ENCODE measurements at regions not wholly inside any gene's neighbourhood (a gene's known extent, or its start where the extent isn't known, plus 50 kb on each side); places are given as distances from the start of the nearest gene placed in this dataset.

DNA sequence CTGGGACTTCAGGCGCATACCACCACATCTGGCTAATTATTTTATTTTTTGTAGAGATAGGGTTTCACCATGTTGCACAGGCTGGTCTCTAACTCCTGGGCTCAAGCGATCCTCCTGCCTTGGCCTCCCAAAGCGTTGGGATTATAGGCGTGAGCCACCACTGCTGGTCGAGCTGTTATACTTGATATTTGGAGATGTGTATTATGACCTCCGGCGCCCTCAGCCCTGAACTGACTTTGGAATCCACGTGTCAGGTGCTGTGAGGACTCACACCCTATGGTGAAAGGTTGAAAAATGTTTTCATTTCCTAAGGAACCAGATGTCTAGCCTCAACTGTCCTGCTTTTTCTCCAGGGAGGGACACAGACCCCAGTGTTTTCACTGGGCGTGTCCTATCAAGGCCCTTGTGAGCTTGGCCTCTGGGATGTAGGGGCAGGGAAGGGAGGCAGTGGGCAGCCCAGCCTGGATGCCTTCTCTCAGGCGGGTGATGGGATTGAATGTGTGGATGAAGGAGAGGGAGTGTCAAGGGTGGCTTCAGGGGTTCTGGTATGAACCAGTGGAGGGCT lies 56.4 kb upstream of the HAAO start:
- Histone ChIP-seq H3K4me1 (ENCODE audit: insufficient read depth, low read length) (peaks cover 3% of the 10 kb centered on the region), H3K36me3 (ENCODE audit: insufficient read depth, low read length) (no peaks in the 10 kb centered on the region), H2AFZ (ENCODE audit: low read depth, low read length) (no peak overlapping the region), H3K9me3 (ENCODE audit: low read length) (no peaks in the 10 kb centered on the region), H3K4me3 (ENCODE audit: low read length) (no peak overlapping the region), H3K27me3 (ENCODE audit: insufficient read depth, low read length) (no peaks in the 10 kb centered on the region)

DNA sequence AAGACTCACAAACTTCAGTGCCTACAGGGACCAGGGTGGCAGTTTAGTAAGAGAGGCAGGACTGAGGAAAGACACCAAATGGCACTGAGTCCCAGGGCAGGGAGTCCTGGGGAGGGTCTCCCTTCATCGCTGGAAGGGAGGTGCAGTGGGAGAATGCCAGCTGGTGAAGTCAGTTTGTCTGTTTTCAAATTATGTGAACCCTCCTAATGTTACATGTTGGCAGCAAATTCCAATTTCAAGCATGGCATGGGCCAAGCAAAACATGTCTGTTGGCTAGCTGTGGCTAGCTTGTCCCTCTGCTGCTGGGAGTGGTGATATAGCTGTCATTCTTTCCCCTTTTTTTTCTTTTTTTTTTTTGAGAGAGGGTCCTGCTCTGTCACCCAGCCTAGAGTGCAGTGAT lies 55.9 kb upstream of the HAAO start:
- H3K27me3 ChIP-seq (ENCODE audit: insufficient read depth, low read length), result no peaks in the 10 kb centered on the region
- H3K4me1 ChIP-seq (ENCODE audit: insufficient read depth, low read length), result no peaks in the 10 kb centered on the region
- H3K36me3 ChIP-seq (ENCODE audit: insufficient read depth, low read length), result no peaks in the 10 kb centered on the region
- H3K9me3 ChIP-seq (ENCODE audit: low read length), result no peaks in the 10 kb centered on the region
- H3K4me3 ChIP-seq (ENCODE audit: low read length), result no peak overlapping the region
- no peak overlapping the region for H2AFZ ChIP-seq (ENCODE audit: low read depth, low read length)

DNA sequence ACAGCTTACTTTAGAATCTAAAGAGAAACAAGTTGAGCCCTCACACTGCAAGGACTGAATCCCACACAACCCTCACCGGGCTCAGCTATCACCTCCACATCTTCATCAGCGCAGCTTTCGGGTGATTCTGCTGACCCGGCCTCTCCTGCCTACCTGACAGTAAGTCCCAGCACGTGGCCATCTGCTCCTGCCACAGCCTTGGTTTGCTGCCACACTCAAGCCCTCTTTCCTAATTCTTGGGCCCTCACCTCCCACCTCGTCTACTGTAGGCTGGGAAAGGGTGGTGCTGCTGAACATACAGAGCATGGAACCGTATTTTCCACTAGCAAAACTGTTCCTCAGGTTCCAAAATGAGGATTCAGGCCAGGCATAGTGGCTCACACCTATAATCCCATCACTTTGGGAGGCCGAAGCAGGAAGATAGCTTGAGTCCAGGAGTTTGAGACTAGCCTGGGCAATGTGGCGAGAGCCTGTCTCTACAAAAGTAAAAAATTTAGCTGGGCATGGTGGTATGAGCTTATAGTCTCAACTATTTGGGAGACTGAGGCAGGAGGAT lies 55.3 kb upstream of the HAAO start:
- no peak overlapping the region for H3K4me3 ChIP-seq (ENCODE audit: low read length)
- H3K27me3 ChIP-seq (ENCODE audit: insufficient read depth, low read length), result no peaks in the 10 kb centered on the region

DNA sequence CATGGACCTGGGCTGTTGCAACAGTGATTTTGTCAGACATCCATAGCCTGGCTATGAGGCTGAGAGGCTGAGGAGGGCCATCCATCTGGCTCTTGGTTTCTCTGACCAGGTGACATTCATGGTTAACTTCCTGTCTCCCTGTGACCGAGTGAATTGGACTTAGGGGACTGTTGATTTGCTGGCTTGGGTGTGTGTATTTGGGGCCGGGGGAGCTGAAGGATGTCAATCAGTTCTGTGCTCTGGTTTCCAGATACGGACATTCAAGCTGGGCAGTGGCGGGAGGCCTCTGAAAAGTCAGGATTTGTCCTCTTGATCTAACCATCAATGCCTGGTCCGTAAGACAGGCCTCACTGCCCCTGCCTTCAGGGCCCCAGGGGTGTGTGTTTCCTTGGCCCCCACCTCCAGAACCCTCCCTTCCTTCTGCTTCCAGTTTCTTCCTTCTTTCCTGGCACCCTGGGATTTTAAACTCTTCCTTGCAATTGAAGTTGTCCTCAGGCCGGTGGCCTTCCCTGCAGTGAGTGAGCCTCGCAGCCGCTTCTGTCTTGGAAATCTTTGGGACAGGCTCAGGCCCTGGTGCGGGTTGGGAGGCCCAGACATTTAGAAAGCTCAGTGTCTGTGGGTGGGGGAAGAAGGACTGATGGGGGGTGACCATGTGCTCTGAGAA lies 54.7 kb upstream of the HAAO start:
- H2AFZ ChIP-seq (ENCODE audit: low read depth, low read length), result no peak overlapping the region
- no peaks in the 10 kb centered on the region for H3K9me3 ChIP-seq (ENCODE audit: low read length)
- no peak overlapping the region for H3K4me3 ChIP-seq (ENCODE audit: low read length)
- no peaks in the 10 kb centered on the region for H3K27me3 ChIP-seq (ENCODE audit: insufficient read depth, low read length)
- H3K36me3 ChIP-seq (ENCODE audit: insufficient read depth, low read length), result no peaks in the 10 kb centered on the region
- H3K4me1 ChIP-seq (ENCODE audit: insufficient read depth, low read length), result no peaks in the 10 kb centered on the region

More for the DNA sequence above, 55.3 kb upstream of the HAAO start:
- Histone ChIP-seq H3K36me3 (ENCODE audit: insufficient read depth, low read length) (no peaks in the 10 kb centered on the region), H3K9me3 (ENCODE audit: low read length) (no peaks in the 10 kb centered on the region), H3K4me1 (ENCODE audit: insufficient read depth, low read length) (no peaks in the 10 kb centered on the region), H2AFZ (ENCODE audit: low read depth, low read length) (no peak overlapping the region)

DNA sequence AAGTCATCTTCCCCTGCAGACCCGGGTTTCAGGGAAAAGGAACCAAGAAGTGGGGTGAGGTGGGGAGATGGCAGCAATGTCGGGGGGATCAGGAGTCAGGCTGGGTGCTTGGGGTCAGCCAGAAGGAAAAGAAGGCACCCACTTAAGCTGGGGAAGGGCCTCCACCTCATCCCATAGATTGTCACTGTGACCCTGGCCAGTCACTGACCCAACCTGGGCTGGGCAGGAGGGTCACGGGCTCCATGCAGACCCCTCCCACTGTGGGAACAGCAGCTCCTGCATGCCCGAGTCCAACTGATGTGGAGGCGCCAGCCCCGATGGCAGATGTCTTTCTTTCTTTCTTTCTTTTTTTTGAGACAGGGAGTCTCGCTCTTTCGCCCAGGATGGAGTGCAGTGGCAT lies 53.6 kb upstream of the HAAO start:
- Histone ChIP-seq H3K4me1 (ENCODE audit: insufficient read depth, low read length) (no peaks in the 10 kb centered on the region), H3K27me3 (ENCODE audit: insufficient read depth, low read length) (no peaks in the 10 kb centered on the region), H2AFZ (ENCODE audit: low read depth, low read length) (no peak overlapping the region), H3K4me3 (ENCODE audit: low read length) (no peak overlapping the region), H3K9me3 (ENCODE audit: low read length) (no peaks in the 10 kb centered on the region), H3K36me3 (ENCODE audit: insufficient read depth, low read length) (no peaks in the 10 kb centered on the region)

DNA sequence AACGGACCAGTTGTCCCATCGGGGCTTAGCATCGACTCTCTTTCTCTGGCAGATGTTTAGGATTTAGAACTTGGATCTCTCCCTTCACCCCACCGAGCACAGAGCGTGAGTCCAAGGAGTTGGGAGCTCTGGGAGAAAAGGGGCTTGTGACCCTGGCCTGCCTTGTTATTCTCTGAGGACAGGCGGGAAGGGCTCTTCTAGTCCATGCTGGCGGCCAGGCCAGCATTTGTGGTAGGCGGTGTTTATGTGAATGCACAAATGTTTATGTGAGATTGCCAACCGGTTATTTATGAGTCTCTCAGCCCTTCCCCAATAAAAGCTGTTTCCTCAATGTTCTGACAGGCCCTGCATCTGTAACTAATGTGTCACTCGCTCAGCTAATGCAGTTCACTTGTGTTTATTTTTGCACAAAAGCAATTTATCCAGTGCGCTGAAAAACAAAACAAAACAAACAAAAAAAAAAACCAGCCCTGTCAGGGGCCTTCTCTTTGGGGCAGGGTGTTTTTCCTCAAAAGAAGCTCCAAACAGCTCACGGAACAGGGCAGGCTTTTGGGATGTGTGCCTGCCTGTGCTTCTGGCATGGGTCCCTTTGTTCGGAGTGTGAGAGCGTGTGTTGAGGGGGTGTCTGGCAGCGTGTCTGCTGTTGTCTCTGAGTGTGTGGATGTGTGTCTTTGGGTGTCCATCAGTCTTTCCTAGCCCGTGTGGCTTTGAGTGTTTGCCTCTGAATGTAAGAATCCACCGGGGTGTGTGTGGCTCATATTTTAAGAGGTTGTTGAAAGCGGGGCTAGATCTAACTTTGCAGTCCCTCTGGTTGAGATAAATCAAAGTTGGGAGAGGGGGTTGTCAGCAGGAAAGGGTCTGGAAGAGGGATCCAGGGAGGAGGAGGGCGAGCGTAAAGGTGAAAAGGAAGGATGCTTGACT lies 52.8 kb upstream of the HAAO start:
- Histone ChIP-seq H3K4me1 (ENCODE audit: insufficient read depth, low read length) (peaks cover 5% of the 10 kb centered on the region), H3K9me3 (ENCODE audit: low read length) (no peaks in the 10 kb centered on the region), H3K4me3 (ENCODE audit: low read length) (no peak overlapping the region), H3K36me3 (ENCODE audit: insufficient read depth, low read length) (no peaks in the 10 kb centered on the region), H2AFZ (ENCODE audit: low read depth, low read length) (no peak overlapping the region), H3K27me3 (ENCODE audit: insufficient read depth, low read length) (no peaks in the 10 kb centered on the region)

DNA sequence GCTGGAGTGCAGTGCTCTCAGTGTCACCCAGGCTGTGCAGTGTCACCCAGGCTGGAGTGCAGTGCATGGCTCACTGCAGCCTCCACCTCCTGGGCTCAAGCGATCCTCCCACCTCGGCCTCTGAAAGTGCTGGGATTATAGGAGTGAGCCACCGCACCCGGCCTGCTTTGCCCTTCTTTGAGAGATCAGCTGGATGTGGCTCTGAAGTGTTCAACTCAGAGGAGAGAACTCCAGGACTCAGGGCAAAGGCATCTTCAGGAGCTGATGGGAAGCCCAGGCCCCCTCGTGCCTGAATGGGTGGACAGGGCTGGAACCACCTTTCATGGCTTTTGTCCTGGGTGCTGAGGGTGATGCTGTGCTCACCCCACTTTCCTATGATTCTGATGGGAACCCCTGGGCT lies 52.0 kb upstream of the HAAO start:
- Histone ChIP-seq H3K4me1 (ENCODE audit: insufficient read depth, low read length) (peaks cover 10% of the 10 kb centered on the region), H2AFZ (ENCODE audit: low read depth, low read length) (no peak overlapping the region), H3K27me3 (ENCODE audit: insufficient read depth, low read length) (no peaks in the 10 kb centered on the region)

DNA sequence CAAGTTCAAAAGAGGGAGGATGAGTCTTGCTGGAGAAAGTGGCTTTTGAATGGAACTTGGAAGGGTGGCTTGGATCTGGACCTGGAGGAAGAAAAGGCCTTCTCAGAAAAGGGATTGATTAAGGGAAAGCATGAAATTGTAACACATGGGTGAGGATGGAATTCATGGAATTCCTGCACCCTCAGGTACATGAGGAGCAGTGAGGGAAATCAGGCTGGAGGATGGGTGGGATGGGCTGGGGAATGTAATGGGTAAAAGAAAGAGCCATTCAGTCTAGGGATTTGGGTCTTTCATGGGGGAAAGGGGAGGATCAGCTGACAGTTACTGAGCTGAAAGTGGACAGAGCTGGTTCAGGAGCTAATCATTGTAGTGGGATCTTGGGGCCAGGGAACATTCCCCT lies 51.2 kb upstream of the HAAO start:
- H3K27me3 ChIP-seq (ENCODE audit: insufficient read depth, low read length), result no peaks in the 10 kb centered on the region
- peaks cover 10% of the 10 kb centered on the region for H3K4me1 ChIP-seq (ENCODE audit: insufficient read depth, low read length)
- H2AFZ ChIP-seq (ENCODE audit: low read depth, low read length), result no peak overlapping the region
- no peaks in the 10 kb centered on the region for H3K36me3 ChIP-seq (ENCODE audit: insufficient read depth, low read length)
- H3K4me3 ChIP-seq (ENCODE audit: low read length), result no peak overlapping the region
- H3K9me3 ChIP-seq (ENCODE audit: low read length), result no peaks in the 10 kb centered on the region

More for the DNA sequence above, 52.0 kb upstream of the HAAO start:
- Histone ChIP-seq H3K4me3 (ENCODE audit: low read length) (no peak overlapping the region), H3K9me3 (ENCODE audit: low read length) (no peaks in the 10 kb centered on the region), H3K36me3 (ENCODE audit: insufficient read depth, low read length) (no peaks in the 10 kb centered on the region)

DNA sequence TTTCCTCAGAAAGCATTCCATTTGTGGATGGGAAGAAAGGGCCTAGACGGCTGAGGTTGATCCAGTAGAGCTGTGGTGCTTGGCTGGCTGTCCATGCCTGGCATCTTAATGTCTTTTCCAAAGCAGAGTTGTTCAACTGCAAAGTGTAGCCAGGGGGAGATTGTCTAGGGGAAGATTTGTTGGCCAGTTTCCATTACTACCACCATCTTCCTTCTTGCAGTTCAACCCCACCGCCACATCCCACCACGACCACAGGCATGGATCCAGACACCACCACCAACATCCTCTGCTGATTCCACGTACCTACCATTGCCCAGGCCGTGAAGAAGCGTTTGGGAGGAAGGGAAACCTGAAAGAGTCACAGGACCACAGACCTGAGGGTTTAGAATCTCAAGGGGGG lies 50.7 kb upstream of the HAAO start:
- H3K4me1 ChIP-seq (ENCODE audit: insufficient read depth, low read length), result peaks cover 10% of the 10 kb centered on the region
- H3K27me3 ChIP-seq (ENCODE audit: insufficient read depth, low read length), result no peaks in the 10 kb centered on the region
- H3K4me3 ChIP-seq (ENCODE audit: low read length), result no peak overlapping the region
- no peak overlapping the region for H2AFZ ChIP-seq (ENCODE audit: low read depth, low read length)
- H3K36me3 ChIP-seq (ENCODE audit: insufficient read depth, low read length), result no peaks in the 10 kb centered on the region
- no peaks in the 10 kb centered on the region for H3K9me3 ChIP-seq (ENCODE audit: low read length)

DNA sequence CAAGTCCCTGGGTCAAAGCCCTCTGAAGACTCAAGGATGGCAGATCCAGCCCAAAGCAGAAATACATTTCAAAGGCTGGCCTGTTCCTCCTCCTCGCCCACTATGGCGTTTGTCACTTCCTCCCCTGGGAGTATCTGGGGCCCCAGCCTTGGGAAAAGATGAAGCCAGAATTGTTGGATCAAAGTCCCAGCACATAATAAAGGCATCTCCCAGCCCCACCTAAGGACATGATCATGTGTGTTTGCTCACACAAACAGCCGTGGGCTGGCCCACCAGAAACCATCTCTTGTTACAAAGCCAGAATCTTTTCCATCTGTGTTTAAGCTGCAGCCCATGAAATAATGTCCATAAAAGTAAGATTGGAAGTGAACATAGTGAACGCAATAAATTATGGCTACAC lies 50.1 kb upstream of the HAAO start:
- no peaks in the 10 kb centered on the region for H3K9me3 ChIP-seq (ENCODE audit: low read length)
- H3K4me1 ChIP-seq (ENCODE audit: insufficient read depth, low read length), result peaks cover 10% of the 10 kb centered on the region
- H3K36me3 ChIP-seq (ENCODE audit: insufficient read depth, low read length), result no peaks in the 10 kb centered on the region
- no peaks in the 10 kb centered on the region for H3K27me3 ChIP-seq (ENCODE audit: insufficient read depth, low read length)
- no peak overlapping the region for H3K4me3 ChIP-seq (ENCODE audit: low read length)
- no peak overlapping the region for H2AFZ ChIP-seq (ENCODE audit: low read depth, low read length)
